H9 (cell line): ENCODE measurements at regions not wholly inside any gene's neighbourhood (a gene's known extent, or its start where the extent isn't known, plus 50 kb on each side); places are given as distances from the start of the nearest gene placed in this dataset.
"Not testable (repeated sequence)": the region's sequence is repeated elsewhere in the genome, so short reads cannot be mapped to it uniquely, and the experiment has no call there.

Source experiments
- DNase-seq: peaks from one replicate; pipeline ENCODE4 v3.0.0-alpha.2; 2017
- H2AFZ ChIP-seq: one replicate; pipeline ENCODE4 v1.6.1; 2013; ENCODE audit warnings: mild to moderate bottlenecking, low read length, control low read depth, moderate library complexity
- H2AK5ac ChIP-seq: 2 replicates; pipeline ENCODE4 v1.6.1; 2013; ENCODE audit warnings: low read length, control low read depth, mixed read lengths; ENCODE audit not compliant: insufficient read length
- H2BK120ac ChIP-seq: one replicate; pipeline ENCODE4 v1.6.1; 2013; ENCODE audit warnings: low read depth, mild to moderate bottlenecking, low read length, control low read depth, inconsistent platforms; ENCODE audit not compliant: poor library complexity, severe bottlenecking
- H2BK12ac ChIP-seq: 2 replicates; pipeline ENCODE4 v1.6.1; 2013; ENCODE audit warnings: low read length, control low read depth, mixed read lengths, low read depth; ENCODE audit not compliant: insufficient read length
- H2BK15ac ChIP-seq: 2 replicates; pipeline ENCODE4 v1.6.1; 2013; ENCODE audit warnings: low read depth, low read length, control low read depth
- H2BK20ac ChIP-seq: one replicate; pipeline ENCODE4 v1.6.1; 2013; ENCODE audit warnings: low read depth, mild to moderate bottlenecking, low read length, control low read depth, inconsistent platforms; ENCODE audit not compliant: poor library complexity, severe bottlenecking
- H2BK5ac ChIP-seq: 2 replicates; pipeline ENCODE4 v1.6.1; 2013; ENCODE audit warnings: low read length, control low read depth, mixed read lengths; ENCODE audit not compliant: insufficient read length
- H3K14ac ChIP-seq: 2 replicates; pipeline ENCODE4 v1.6.1; 2013; ENCODE audit warnings: low read length, control low read depth; ENCODE audit not compliant: insufficient read depth
- H3K18ac ChIP-seq: 2 replicates; pipeline ENCODE4 v1.6.1; 2013; ENCODE audit warnings: low read depth, mild to moderate bottlenecking, mixed read lengths, low read length, control low read depth; ENCODE audit not compliant: insufficient read length
- H3K23ac ChIP-seq: 2 replicates; pipeline ENCODE4 v1.6.1; 2013; ENCODE audit warnings: low read length, control low read depth, mixed read lengths, low read depth; ENCODE audit not compliant: insufficient read length
- H3K23me2 ChIP-seq: 2 replicates; pipeline ENCODE4 v1.6.1; 2013; ENCODE audit warnings: low read depth, mild to moderate bottlenecking, mixed read lengths, low read length, control low read depth; ENCODE audit not compliant: insufficient read length, poor library complexity, severe bottlenecking
- H3K27ac ChIP-seq: 2 replicates; pipeline ENCODE4 v1.5.1; 2013; ENCODE audit warnings: low read length, control low read depth, mixed read lengths, low read depth; ENCODE audit not compliant: insufficient read length
- H3K27me3 ChIP-seq: 2 replicates; pipeline ENCODE4 v1.6.1; 2013; ENCODE audit warnings: low read length, control low read depth, inconsistent platforms; ENCODE audit not compliant: insufficient read depth
- H3K4ac ChIP-seq: 2 replicates; pipeline ENCODE4 v1.6.1; 2013; ENCODE audit warnings: low read depth, mild to moderate bottlenecking, control low read depth, inconsistent platforms, low read length, moderate library complexity
- H3K4me1 ChIP-seq: 2 replicates; pipeline ENCODE4 v1.6.1; 2013; ENCODE audit warnings: low read length, control low read depth, inconsistent platforms; ENCODE audit not compliant: insufficient read depth
- H3K4me2 ChIP-seq: 2 replicates; pipeline ENCODE4 v1.6.1; 2013; ENCODE audit warnings: low read length, control low read depth, mixed read lengths; ENCODE audit not compliant: insufficient read length, insufficient read depth
- H3K56ac ChIP-seq: 2 replicates; pipeline ENCODE4 v1.6.1; 2013; ENCODE audit warnings: low read depth, mild to moderate bottlenecking, mixed read lengths, low read length, control low read depth; ENCODE audit not compliant: insufficient read length
- H3K79me1 ChIP-seq: 2 replicates; pipeline ENCODE4 v1.6.1; 2013; ENCODE audit warnings: low read depth, mild to moderate bottlenecking, moderate library complexity, low read length, control low read depth, inconsistent platforms; ENCODE audit not compliant: insufficient read depth, poor library complexity, severe bottlenecking
- H3K79me2 ChIP-seq: 2 replicates; pipeline ENCODE4 v1.6.1; 2013; ENCODE audit warnings: low read length, control low read depth, inconsistent platforms; ENCODE audit not compliant: insufficient read depth
- H3K9ac ChIP-seq: 2 replicates; pipeline ENCODE4 v1.6.1; 2013; ENCODE audit warnings: low read length, control low read depth, mixed read lengths; ENCODE audit not compliant: insufficient read length; ENCODE audit errors: extremely low read depth
- H3K9me3 ChIP-seq: one replicate; pipeline ENCODE4 v1.6.1; 2013; ENCODE audit warnings: low read depth, low read length, inconsistent platforms; ENCODE audit not compliant: control insufficient read depth
- H3T11ph ChIP-seq: one replicate; pipeline ENCODE4 v1.6.1; 2013; ENCODE audit warnings: mild to moderate bottlenecking, low read length, control low read depth, inconsistent platforms
- H4K20me1 ChIP-seq: one replicate; pipeline ENCODE4 v1.6.1; 2013; ENCODE audit not compliant: control insufficient read depth, insufficient read length, insufficient read depth
- H4K5ac ChIP-seq: 2 replicates; pipeline ENCODE4 v1.6.1; 2013; ENCODE audit warnings: low read depth, mild to moderate bottlenecking, mixed read lengths, low read length, control low read depth; ENCODE audit not compliant: insufficient read length
- H4K8ac ChIP-seq: replicated peaks from 2 replicates; pipeline ENCODE4 v1.6.1; 2013; ENCODE audit warnings: low read length, control low read depth, mixed read lengths, low read depth; ENCODE audit not compliant: insufficient read length
- H4K91ac ChIP-seq: 2 replicates; pipeline ENCODE4 v1.6.1; 2013; ENCODE audit warnings: low read depth, mild to moderate bottlenecking, moderate library complexity, mixed read lengths, low read length, control low read depth; ENCODE audit not compliant: insufficient read length
- H3K27ac Mint-ChIP-seq, 3 experiments: 2 replicates in 2 of 3; 3 replicates in 1 of 3; pipeline ENCODE4 v1.8.0; 2020 to 2021; ENCODE audit warnings: mixed read lengths in 3 of 3, mild to moderate bottlenecking in 1 of 3, moderate library complexity in 1 of 3
- H3K27me3 Mint-ChIP-seq: 2 replicates; pipeline ENCODE4 v1.8.0; 2021; ENCODE audit warnings: low read depth, mild to moderate bottlenecking, moderate library complexity, mixed read lengths
- H3K36me3 Mint-ChIP-seq, 3 experiments: 2 replicates in 2 of 3; 3 replicates in 1 of 3; pipeline ENCODE4 v1.8.0; 2020 to 2021; ENCODE audit warnings: low read depth in 3 of 3, mixed read lengths in 3 of 3; ENCODE audit not compliant: insufficient read depth in 1 of 3
- H3K4me1 Mint-ChIP-seq, 2 experiments: 2 replicates each; pipeline ENCODE4 v1.8.0; 2020; ENCODE audit warnings: mixed read lengths in 2 of 2
- H3K4me3 Mint-ChIP-seq, 2 experiments: 2 replicates in 1 of 2; 3 replicates in 1 of 2; pipeline ENCODE4 v1.8.0; 2020 to 2021; ENCODE audit warnings: mild to moderate bottlenecking in 2 of 2, mixed read lengths in 2 of 2, moderate library complexity in 1 of 2
- H3K9me3 Mint-ChIP-seq, 2 experiments: 2 replicates in 1 of 2; 3 replicates in 1 of 2; pipeline ENCODE4 v1.8.0; 2020; ENCODE audit warnings: mild to moderate bottlenecking in 2 of 2, mixed read lengths in 2 of 2, moderate library complexity in 1 of 2
- WGBS: extraction: QIAGEN DNeasy Blood & Tissue Kit; methylation state at CpG from one replicate; pipeline ENCODE4 v1.1.7; 2013; ENCODE audit warnings: missing lambda C conversion rate, low lambda C conversion rate, mixed read lengths; ENCODE audit not compliant: insufficient read length; ENCODE audit errors: extremely low coverage; 5-methylcytosine and 5-hydroxymethylcytosine counted together

- H2AK5ac ChIP-seq, H4K8ac ChIP-seq, H3K23ac ChIP-seq, H2BK5ac ChIP-seq, DNase-seq, H3K23me2 ChIP-seq, H3K4me1 Mint-ChIP-seq, H3K79me1 ChIP-seq, H2BK15ac ChIP-seq, H4K91ac ChIP-seq, H3K9ac ChIP-seq, H4K5ac ChIP-seq, H3K14ac ChIP-seq, H3K4me1 ChIP-seq, H3K27ac ChIP-seq, H2BK20ac ChIP-seq, H2AFZ ChIP-seq, H3K27ac Mint-ChIP-seq, H3T11ph ChIP-seq, H3K79me2 ChIP-seq, H3K4me2 ChIP-seq, H4K20me1 ChIP-seq, H3K18ac ChIP-seq, H3K4ac ChIP-seq, H2BK120ac ChIP-seq, H3K27me3 ChIP-seq, H3K27me3 Mint-ChIP-seq, H3K9me3 ChIP-seq, H2BK12ac ChIP-seq, H3K56ac ChIP-seq, H3K4me3 Mint-ChIP-seq: not testable (repeated sequence)
- Mint-ChIP-seq H3K9me3 (peaks cover 22 to 30% of the 10 kb centered on the region in 2 experiments), H3K36me3 (peaks cover 17 to 27% (median 21%) of the 10 kb centered on the region in 3 experiments)
- no CpG with 5 or more reads among the region's 4 CpGs for WGBS
Observed at GRCh38 chr7:131059401-131059800, 268.3 kb upstream of the MKLN1 start.
